Lung (tissue), 11 donors: ENCODE measurements at regions not wholly inside any gene's neighbourhood (a gene's known extent, or its start where the extent isn't known, plus 50 kb on each side); places are given as distances from the start of the nearest gene placed in this dataset.

Experiments
- ATAC-seq: fragments of 200-7000 bp; cut with Tn5 transposase; one replicate; pipeline ENCODE4 v1.9.1; 2020; ENCODE audit warnings: moderate number of reproducible peaks; ENCODE audit not compliant: insufficient read depth, low FRiP score
- DNase-seq, 3 donors: peaks; one replicate each; pipeline ENCODE4 v3.0.0-alpha.2; 2013 to 2017
- H3K27ac ChIP-seq, 2 donors: one replicate each; pipeline ENCODE4 v1.5.1; 2013; ENCODE audit warnings: mild to moderate bottlenecking in 2 of 2, moderate library complexity in 2 of 2, control low read depth in 1 of 2, inconsistent platforms in 1 of 2, low read depth in 1 of 2, low read length in 1 of 2
- H3K27me3 ChIP-seq, 3 donors: one replicate each; pipeline ENCODE4 v1.5.1; 2013; ENCODE audit warnings: low read length in 2 of 3; ENCODE audit not compliant: control insufficient read depth in 3 of 3, insufficient read depth in 3 of 3
- H3K36me3 ChIP-seq, 4 donors: one replicate each; pipeline ENCODE4 v1.5.1; 2013; ENCODE audit warnings: low read length in 4 of 4, mild to moderate bottlenecking in 1 of 4, moderate library complexity in 1 of 4; ENCODE audit not compliant: control insufficient read depth in 4 of 4, insufficient read depth in 4 of 4
- H3K4me1 ChIP-seq, 5 donors: one replicate each; pipeline ENCODE4 v1.5.1; 2013; ENCODE audit warnings: low read length in 5 of 5, mild to moderate bottlenecking in 2 of 5, moderate library complexity in 1 of 5; ENCODE audit not compliant: control insufficient read depth in 5 of 5, insufficient read depth in 5 of 5
- H3K4me3 ChIP-seq: one replicate; pipeline ENCODE4 v1.5.1; 2013; ENCODE audit warnings: mild to moderate bottlenecking, control low read depth, moderate library complexity
- H3K9ac ChIP-seq, 2 donors: one replicate each; pipeline ENCODE4 v1.5.1; 2013; ENCODE audit warnings: low read length in 2 of 2, control low read depth in 1 of 2; ENCODE audit not compliant: insufficient read depth in 1 of 2
- H3K9me3 ChIP-seq, 4 donors: one replicate each; pipeline ENCODE4 v1.5.1; 2013; ENCODE audit warnings: low read length in 3 of 4, mild to moderate bottlenecking in 1 of 4, moderate library complexity in 1 of 4; ENCODE audit not compliant: control insufficient read depth in 4 of 4, insufficient read depth in 3 of 4
- WGBS, 2 donors: extraction: QIAGEN DNeasy Blood & Tissue Kit; methylation state at CpG; one replicate each; pipeline ENCODE4 v1.1.7; 2013; 5-methylcytosine and 5-hydroxymethylcytosine counted together
- TF ChIP-seq, protein P1 (sequence below): IDR thresholded peaks from 2 replicates; pipeline ENCODE4 v1.5.1; 2012; ENCODE audit warnings: mild to moderate bottlenecking; ENCODE audit errors: control extremely low read depth, extremely low read depth
- donor health status: control.
- donor health status: control.
- donor health status: Bipolar disorder and iron deficiency.
- donor health status: healthy.
- donor health status: DM: yes; HTN: yes; CAD: no.

DNA sequence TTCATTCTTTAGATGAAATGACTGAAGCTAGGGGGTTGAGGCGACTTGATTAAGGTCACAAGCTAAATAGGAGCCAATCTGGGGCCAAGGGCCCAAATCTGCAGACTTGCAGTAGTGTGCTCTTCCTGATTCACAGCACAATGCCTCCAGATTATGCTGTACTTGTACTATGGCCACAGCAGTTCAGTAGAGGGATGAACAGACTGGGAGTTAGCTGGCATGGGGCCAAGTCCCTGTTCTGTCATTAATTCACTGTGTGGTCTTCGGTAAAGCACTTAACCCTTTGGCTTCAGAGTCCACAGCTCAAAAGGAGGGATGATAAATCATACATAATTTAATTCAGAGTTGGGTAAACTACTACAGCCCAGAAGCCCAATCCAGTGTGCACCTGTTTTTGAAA, 196.8 kb downstream of the XPNPEP1 start:
- no peak overlapping the region for H3K27ac ChIP-seq
- H3K27me3 ChIP-seq: no peaks in the 10 kb centered on the region
- TF ChIP-seq, protein P1, sequence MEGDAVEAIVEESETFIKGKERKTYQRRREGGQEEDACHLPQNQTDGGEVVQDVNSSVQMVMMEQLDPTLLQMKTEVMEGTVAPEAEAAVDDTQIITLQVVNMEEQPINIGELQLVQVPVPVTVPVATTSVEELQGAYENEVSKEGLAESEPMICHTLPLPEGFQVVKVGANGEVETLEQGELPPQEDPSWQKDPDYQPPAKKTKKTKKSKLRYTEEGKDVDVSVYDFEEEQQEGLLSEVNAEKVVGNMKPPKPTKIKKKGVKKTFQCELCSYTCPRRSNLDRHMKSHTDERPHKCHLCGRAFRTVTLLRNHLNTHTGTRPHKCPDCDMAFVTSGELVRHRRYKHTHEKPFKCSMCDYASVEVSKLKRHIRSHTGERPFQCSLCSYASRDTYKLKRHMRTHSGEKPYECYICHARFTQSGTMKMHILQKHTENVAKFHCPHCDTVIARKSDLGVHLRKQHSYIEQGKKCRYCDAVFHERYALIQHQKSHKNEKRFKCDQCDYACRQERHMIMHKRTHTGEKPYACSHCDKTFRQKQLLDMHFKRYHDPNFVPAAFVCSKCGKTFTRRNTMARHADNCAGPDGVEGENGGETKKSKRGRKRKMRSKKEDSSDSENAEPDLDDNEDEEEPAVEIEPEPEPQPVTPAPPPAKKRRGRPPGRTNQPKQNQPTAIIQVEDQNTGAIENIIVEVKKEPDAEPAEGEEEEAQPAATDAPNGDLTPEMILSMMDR: no peak
- no peaks in the 10 kb centered on the region for H3K4me1 ChIP-seq
- H3K36me3 ChIP-seq: no peaks in the 10 kb centered on the region
- DNase-seq (peak in 1 of 3 donors; percentile 1), ATAC-seq (no peak)
- H3K4me3 ChIP-seq: no peak overlapping the region
- H3K9ac ChIP-seq: no peak overlapping the region
- 39 to 60% methylated on average over 2 of the region's 2 CpGs for WGBS, 2 donors
- H3K9me3 ChIP-seq: no peaks in the 10 kb centered on the region

DNA sequence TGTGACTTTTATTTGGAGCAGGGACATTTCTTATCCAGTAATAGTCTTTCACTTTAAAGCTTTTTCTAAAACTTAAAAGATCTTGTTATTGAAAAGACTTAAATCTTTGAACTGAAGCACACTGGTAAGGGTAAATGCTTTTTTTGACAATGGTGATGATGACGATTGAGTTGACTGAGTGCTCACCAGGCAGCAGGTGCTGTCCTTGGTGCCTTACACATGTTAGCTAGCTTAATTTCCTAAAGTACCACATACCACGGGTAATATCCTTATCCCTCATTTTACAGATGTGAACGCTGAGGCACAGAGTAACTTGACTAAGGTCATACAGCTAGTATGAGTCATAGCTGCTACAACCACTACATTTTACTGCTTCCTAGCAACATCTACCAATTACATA, 200.0 kb downstream of the XPNPEP1 start:
- Histone ChIP-seq H3K27ac (no peak overlapping the region), H3K9me3 (no peaks in the 10 kb centered on the region), H3K36me3 (no peaks in the 10 kb centered on the region), H3K9ac (no peak overlapping the region), H3K27me3 (no peaks in the 10 kb centered on the region), H3K4me1 (no peaks in the 10 kb centered on the region), H3K4me3 (no peak overlapping the region)
- TF ChIP-seq, protein P1: no peak
- no peak for DNase-seq
- ATAC-seq: no peak
- 43 to 56% methylated on average over 3 of the region's 3 CpGs for WGBS, 2 donors

DNA sequence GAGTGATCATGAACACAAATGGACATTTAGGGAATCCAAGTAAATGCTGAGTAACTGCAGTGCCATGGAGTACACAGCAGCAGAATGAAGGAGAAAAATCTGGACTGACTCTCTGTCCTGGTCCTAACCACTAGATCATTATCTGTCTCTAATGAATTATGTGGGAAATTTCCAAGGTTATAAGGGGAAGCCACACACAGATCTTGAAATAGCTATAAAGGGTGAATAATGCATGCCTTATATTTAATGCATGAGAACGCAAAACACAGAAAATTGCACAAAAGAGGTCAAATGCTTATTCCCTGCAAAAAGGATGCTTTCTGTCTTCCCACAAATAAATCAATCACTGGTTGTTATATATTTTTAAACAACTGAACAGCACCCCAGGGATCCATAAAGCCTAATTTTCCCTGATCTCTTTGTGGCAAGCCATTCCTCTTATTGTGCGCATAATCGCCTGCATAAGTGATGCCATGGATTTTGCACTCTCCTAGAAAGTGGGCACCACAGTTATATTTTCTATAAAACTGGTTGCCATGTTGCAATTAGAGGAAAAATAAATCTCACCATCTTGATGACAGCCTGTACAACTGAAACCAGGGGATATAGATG, 201.8 kb downstream of the XPNPEP1 start:
- Histone ChIP-seq H3K27me3 (no peaks in the 10 kb centered on the region), H3K36me3 (no peaks in the 10 kb centered on the region), H3K9ac (no peak overlapping the region), H3K27ac (no peak overlapping the region), H3K4me1 (no peaks in the 10 kb centered on the region), H3K9me3 (no peaks in the 10 kb centered on the region), H3K4me3 (no peak overlapping the region)
- DNase-seq (no peak), ATAC-seq (no peak)
- WGBS, 2 donors: 94 to 98% methylated on average over 3 of the region's 3 CpGs
- TF ChIP-seq, protein P1: no peak

DNA sequence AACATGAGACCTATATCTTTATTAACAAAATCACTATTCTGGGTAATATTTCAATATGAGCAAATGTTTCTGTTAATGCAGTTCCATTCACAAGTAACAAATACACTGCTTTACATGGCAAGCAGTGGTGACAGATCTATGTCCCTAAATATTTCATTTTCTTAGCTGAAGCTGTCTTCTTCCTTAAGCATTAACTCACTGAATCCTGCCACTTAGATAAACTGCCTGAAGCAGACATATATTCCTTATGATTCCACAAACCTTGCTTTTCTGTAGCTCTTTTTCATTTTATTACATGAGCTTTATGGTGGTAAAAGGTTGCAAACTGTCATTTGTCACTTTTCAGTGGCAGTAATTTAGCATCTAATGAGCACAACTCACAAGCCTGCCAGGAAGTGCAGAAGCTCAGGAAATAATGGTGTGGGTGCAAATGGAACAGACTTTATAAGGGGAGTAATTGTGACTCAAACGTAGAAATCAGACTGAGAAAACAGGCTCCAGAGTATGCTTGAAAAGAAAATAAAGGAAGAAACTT, 217.2 kb downstream of the XPNPEP1 start:
- DNase-seq (no peak), ATAC-seq (no peak)
- Histone ChIP-seq H3K9ac (no peak overlapping the region), H3K27me3 (no peaks in the 10 kb centered on the region), H3K9me3 (peaks cover 0 to 5% (median 4%) of the 10 kb centered on the region in 4 donors), H3K4me1 (no peaks in the 10 kb centered on the region), H3K27ac (no peak overlapping the region), H3K4me3 (no peak overlapping the region), H3K36me3 (no peaks in the 10 kb centered on the region)
- 47 to 52% methylated on average over 1 of the region's 1 CpG for WGBS, 2 donors
- TF ChIP-seq, protein P1: no peak
